Liver (tissue), 3 donors: ENCODE measurements at regions not wholly inside any gene's neighbourhood (a gene's known extent, or its start where the extent isn't known, plus 50 kb on each side); places are given as distances from the start of the nearest gene placed in this dataset.

Experiments
- EGR1 ChIP-seq, 2 donors: IDR thresholded peaks; 2 replicates each; pipeline ENCODE4 v1.6.1; 2016 to 2018; ENCODE audit warnings: antibody characterized with exemption in 2 of 2, low read depth in 2 of 2
- GABPA ChIP-seq, 2 donors: IDR thresholded peaks in 1 of 2; conservative IDR thresholded peaks in 1 of 2; 2 replicates each; pipeline ENCODE4 v1.6.1; 2016; ENCODE audit warnings: antibody characterized with exemption in 2 of 2, mild to moderate bottlenecking in 1 of 2, moderate library complexity in 1 of 2
- TAF1 ChIP-seq: conservative IDR thresholded peaks from 2 replicates; pipeline ENCODE4 v1.6.1; 2016; ENCODE audit warnings: antibody characterized with exemption, mild to moderate bottlenecking
- TF ChIP-seq, protein P1 (sequence below): IDR thresholded peaks from 2 replicates; pipeline ENCODE4 v1.6.1; 2016; ENCODE audit warnings: antibody characterized with exemption
- TF ChIP-seq, protein P2 (sequence below): fragments of 150-350 bp; IDR thresholded peaks from 2 replicates; pipeline ENCODE4 v1.5.1; 2017; ENCODE audit warnings: improper control_type of control experiment, low read depth, low read length; ENCODE audit not compliant: missing input control
- TF ChIP-seq, protein P3 (sequence below): IDR thresholded peaks from 2 replicates; pipeline ENCODE4 v1.6.1; 2016; ENCODE audit warnings: antibody characterized with exemption, mild to moderate bottlenecking
- donor health status: healthy.
- donor health status: healthy.

DNA sequence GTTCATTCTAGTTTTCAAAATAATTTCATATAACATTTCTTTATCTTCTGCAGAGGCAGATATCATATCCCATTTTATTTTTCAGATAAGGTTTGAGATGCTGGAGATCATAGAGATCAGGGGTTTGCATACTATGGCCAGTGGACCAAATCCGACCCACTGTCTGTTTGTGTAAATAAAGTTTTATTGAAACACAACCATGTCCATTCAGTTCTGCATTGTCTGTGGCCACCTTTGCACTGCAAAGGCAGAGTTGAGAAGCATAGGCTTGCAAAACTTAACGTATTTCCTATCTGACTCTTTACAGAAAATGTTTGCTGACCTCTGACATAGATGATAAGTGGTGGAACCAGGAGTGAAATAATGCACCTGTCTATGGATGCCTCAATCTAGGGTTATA lies 63.9 kb upstream of the SOD3 start:
- TF ChIP-seq GABPA (IDR thresholded peaks at IDR 0.05 in 1 of 2, conservative IDR thresholded peaks at IDR 0.05 in 1 of 2) (no peak), TAF1 (no peak), EGR1 (IDR thresholded peaks at IDR 0.05; ENCODE audit: low read depth in 2 of 2) (no peak)
- TF ChIP-seq, protein P1, sequence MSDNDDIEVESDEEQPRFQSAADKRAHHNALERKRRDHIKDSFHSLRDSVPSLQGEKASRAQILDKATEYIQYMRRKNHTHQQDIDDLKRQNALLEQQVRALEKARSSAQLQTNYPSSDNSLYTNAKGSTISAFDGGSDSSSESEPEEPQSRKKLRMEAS: no peak
- TF ChIP-seq, protein P2, sequence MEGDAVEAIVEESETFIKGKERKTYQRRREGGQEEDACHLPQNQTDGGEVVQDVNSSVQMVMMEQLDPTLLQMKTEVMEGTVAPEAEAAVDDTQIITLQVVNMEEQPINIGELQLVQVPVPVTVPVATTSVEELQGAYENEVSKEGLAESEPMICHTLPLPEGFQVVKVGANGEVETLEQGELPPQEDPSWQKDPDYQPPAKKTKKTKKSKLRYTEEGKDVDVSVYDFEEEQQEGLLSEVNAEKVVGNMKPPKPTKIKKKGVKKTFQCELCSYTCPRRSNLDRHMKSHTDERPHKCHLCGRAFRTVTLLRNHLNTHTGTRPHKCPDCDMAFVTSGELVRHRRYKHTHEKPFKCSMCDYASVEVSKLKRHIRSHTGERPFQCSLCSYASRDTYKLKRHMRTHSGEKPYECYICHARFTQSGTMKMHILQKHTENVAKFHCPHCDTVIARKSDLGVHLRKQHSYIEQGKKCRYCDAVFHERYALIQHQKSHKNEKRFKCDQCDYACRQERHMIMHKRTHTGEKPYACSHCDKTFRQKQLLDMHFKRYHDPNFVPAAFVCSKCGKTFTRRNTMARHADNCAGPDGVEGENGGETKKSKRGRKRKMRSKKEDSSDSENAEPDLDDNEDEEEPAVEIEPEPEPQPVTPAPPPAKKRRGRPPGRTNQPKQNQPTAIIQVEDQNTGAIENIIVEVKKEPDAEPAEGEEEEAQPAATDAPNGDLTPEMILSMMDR: no peak
- TF ChIP-seq, protein P3, sequence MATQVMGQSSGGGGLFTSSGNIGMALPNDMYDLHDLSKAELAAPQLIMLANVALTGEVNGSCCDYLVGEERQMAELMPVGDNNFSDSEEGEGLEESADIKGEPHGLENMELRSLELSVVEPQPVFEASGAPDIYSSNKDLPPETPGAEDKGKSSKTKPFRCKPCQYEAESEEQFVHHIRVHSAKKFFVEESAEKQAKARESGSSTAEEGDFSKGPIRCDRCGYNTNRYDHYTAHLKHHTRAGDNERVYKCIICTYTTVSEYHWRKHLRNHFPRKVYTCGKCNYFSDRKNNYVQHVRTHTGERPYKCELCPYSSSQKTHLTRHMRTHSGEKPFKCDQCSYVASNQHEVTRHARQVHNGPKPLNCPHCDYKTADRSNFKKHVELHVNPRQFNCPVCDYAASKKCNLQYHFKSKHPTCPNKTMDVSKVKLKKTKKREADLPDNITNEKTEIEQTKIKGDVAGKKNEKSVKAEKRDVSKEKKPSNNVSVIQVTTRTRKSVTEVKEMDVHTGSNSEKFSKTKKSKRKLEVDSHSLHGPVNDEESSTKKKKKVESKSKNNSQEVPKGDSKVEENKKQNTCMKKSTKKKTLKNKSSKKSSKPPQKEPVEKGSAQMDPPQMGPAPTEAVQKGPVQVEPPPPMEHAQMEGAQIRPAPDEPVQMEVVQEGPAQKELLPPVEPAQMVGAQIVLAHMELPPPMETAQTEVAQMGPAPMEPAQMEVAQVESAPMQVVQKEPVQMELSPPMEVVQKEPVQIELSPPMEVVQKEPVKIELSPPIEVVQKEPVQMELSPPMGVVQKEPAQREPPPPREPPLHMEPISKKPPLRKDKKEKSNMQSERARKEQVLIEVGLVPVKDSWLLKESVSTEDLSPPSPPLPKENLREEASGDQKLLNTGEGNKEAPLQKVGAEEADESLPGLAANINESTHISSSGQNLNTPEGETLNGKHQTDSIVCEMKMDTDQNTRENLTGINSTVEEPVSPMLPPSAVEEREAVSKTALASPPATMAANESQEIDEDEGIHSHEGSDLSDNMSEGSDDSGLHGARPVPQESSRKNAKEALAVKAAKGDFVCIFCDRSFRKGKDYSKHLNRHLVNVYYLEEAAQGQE: no peak
